ENCODE measurements at regions not wholly inside any gene's neighbourhood (a gene's known extent, or its start where the extent isn't known, plus 50 kb on each side); places are given as distances from the start of the nearest gene placed in this dataset.
"Not testable (repeated sequence)": the region's sequence is repeated elsewhere in the genome, so short reads cannot be mapped to it uniquely, and the experiment has no call there.

DNA sequence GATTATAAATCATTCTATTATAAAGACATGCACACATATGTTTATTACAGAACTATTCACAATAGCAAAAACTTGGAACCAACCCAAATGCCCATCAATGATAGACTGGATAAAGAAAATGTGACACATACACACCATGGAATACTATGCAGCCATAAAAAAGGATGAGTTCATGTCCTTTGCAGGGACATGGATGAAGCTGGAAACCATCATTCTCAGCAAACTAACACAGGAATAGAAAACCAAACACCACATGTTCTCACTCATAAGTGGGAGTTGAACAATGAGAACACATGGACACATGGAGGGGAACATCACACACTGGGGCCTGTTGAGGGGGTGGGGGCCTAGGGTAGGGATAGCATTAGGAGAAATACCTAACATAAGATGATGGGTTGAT, 168.4 kb downstream of the ZNF648 start:
- H3K36me3 ChIP-seq (ENCODE audit: control insufficient read depth in 1 of 2, insufficient read depth in 2 of 2, low read length in 2 of 2); POLR2A ChIA-PET; H3K4me1 ChIP-seq (ENCODE audit: control insufficient read depth in 1 of 2, insufficient read depth in 2 of 2, low read length in 2 of 2); RAD21 ChIA-PET (ENCODE audit: low non-redundant PET in 1 of 2, low total read pairs in 2 of 2, uncharacterized antibody in 2 of 2, unreplicated experiment in 2 of 2); H3K27me3 ChIP-seq (ENCODE audit: insufficient read depth, low read length); BruUV-seq (replicated peaks); CTCF ChIA-PET; H3K79me2 ChIP-seq (ENCODE audit: insufficient read depth, low read length); H3K4me2 ChIP-seq (ENCODE audit: low read length); intact Hi-C loops (cut with micrococcal nuclease); H4K20me1 ChIP-seq (ENCODE audit: insufficient read depth); ATAC-seq; H3K9ac ChIP-seq (ENCODE audit: low read length); H3K9me2 ChIP-seq (ENCODE audit: insufficient read depth); H3K4me3 ChIP-seq (replicated peaks in 1 of 2; ENCODE audit: low read depth in 1 of 2, low read length in 2 of 2); H3K9me3 ChIP-seq (ENCODE audit: control insufficient read depth in 1 of 2, insufficient read depth in 1 of 2, low read depth in 1 of 2, low read length in 2 of 2); H3K27ac ChIP-seq (ENCODE audit: low read depth, low read length); H2AFZ ChIP-seq (ENCODE audit: low read depth, low read length, poor library complexity, severe bottlenecking); DNase-seq (ENCODE audit: low read depth, low spot score): not testable (repeated sequence)

DNA sequence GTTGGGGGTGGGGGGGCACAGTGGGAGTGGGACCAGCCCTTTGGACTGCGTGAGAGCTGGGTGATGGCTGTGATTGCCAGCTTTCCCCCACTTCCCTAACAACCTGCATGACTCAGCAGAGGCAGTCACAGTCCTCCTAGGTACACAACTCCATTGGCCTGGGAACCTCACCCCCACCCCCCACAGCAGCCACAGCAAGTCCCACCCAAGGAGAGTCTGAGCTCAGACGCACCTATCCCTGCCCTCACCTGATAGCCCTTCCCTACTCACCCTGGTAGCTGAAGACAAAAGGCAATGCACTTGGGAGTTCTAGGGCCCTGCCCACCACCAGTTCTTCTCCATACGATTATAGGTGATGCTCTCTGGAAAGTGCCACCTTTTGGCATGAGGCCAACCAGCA, 188.9 kb downstream of the ZNF648 start:
- Histone ChIP-seq H3K27ac (ENCODE audit: low read depth, low read length) (no peak overlapping the region), H3K79me2 (ENCODE audit: insufficient read depth, low read length) (no peaks in the 10 kb centered on the region), H3K27me3 (ENCODE audit: insufficient read depth, low read length) (no peaks in the 10 kb centered on the region), H3K9me3 (ENCODE audit: control insufficient read depth in 1 of 2, insufficient read depth in 1 of 2, low read depth in 1 of 2, low read length in 2 of 2) (no peaks in the 10 kb centered on the region), H3K4me3 (replicated peaks in 1 of 2; ENCODE audit: low read depth in 1 of 2, low read length in 2 of 2) (no peak overlapping the region), H3K36me3 (ENCODE audit: control insufficient read depth in 1 of 2, insufficient read depth in 2 of 2, low read length in 2 of 2) (no peaks in the 10 kb centered on the region), H3K4me1 (ENCODE audit: control insufficient read depth in 1 of 2, insufficient read depth in 2 of 2, low read length in 2 of 2) (no peaks in the 10 kb centered on the region), H4K20me1 (ENCODE audit: insufficient read depth) (no peaks in the 10 kb centered on the region), H3K9ac (ENCODE audit: low read length) (no peak overlapping the region), H3K9me2 (ENCODE audit: insufficient read depth) (no peaks in the 10 kb centered on the region), H3K4me2 (ENCODE audit: low read length) (no peak overlapping the region), H2AFZ (ENCODE audit: low read depth, low read length, poor library complexity, severe bottlenecking) (no peak overlapping the region)
- ATAC-seq (no peak), DNase-seq (ENCODE audit: low read depth, low spot score) (no peak)
- POLR2A ChIA-PET: no interaction called here
- RAD21 ChIA-PET (ENCODE audit: low non-redundant PET in 1 of 2, low total read pairs in 2 of 2, uncharacterized antibody in 2 of 2, unreplicated experiment in 2 of 2): no interaction called here
- CTCF ChIA-PET: no interaction called here
- TF ChIP-seq, protein P1, sequence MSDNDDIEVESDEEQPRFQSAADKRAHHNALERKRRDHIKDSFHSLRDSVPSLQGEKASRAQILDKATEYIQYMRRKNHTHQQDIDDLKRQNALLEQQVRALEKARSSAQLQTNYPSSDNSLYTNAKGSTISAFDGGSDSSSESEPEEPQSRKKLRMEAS (IDR thresholded peaks at IDR 0.05): no peak
- no peak for TF ChIP-seq ZFX (IDR thresholded peaks at IDR 0.05)
- TF ChIP-seq CEBPB (IDR thresholded peaks at IDR 0.05; ENCODE audit: low read depth): no peak
- TF ChIP-seq, protein P2, sequence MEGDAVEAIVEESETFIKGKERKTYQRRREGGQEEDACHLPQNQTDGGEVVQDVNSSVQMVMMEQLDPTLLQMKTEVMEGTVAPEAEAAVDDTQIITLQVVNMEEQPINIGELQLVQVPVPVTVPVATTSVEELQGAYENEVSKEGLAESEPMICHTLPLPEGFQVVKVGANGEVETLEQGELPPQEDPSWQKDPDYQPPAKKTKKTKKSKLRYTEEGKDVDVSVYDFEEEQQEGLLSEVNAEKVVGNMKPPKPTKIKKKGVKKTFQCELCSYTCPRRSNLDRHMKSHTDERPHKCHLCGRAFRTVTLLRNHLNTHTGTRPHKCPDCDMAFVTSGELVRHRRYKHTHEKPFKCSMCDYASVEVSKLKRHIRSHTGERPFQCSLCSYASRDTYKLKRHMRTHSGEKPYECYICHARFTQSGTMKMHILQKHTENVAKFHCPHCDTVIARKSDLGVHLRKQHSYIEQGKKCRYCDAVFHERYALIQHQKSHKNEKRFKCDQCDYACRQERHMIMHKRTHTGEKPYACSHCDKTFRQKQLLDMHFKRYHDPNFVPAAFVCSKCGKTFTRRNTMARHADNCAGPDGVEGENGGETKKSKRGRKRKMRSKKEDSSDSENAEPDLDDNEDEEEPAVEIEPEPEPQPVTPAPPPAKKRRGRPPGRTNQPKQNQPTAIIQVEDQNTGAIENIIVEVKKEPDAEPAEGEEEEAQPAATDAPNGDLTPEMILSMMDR (IDR thresholded peaks at IDR 0.05 in 2 of 3, conservative IDR thresholded peaks at IDR 0.05 in 1 of 3; ENCODE audit: borderline replicate concordance in 1 of 3, insufficient read depth in 1 of 3, low read depth in 2 of 3, low read length in 2 of 3): no peak
- no peak for TF ChIP-seq TCF7L2 (IDR thresholded peaks at IDR 0.05; ENCODE audit: borderline replicate concordance, extremely low read depth, insufficient read depth, insufficient read length)
- TF ChIP-seq YY1 (IDR thresholded peaks at IDR 0.05; ENCODE audit: extremely low read depth, insufficient replicate concordance, low read depth, low read length): no peak
- no peak for TF ChIP-seq EGR1 (IDR thresholded peaks at IDR 0.05; ENCODE audit: low read depth)
- TF ChIP-seq EZH2phosphoT487 (IDR thresholded peaks at IDR 0.05; ENCODE audit: borderline replicate concordance): no peak
- no peak for TF ChIP-seq POLR2AphosphoS5 (IDR thresholded peaks at IDR 0.05; ENCODE audit: low read depth, low read length)
- TF ChIP-seq FOSL1 (IDR thresholded peaks at IDR 0.05; ENCODE audit: low read depth): no peak
- intact Hi-C loops (cut with micrococcal nuclease): no loop called here
- BruUV-seq (replicated peaks): no TSS peak
